ENCODE measurements at regions not wholly inside any gene's neighbourhood (a gene's known extent, or its start where the extent isn't known, plus 50 kb on each side); places are given as distances from the start of the nearest gene placed in this dataset.

- no peak for DNase-seq
These were observed 164.4 kb upstream of the EPHA5 start for GRCh38 chr4:65834707-65835106.

GRCh38 chr4:65831828-65832227, 161.5 kb upstream of the EPHA5 start:
- DNase-seq = no peak

GRCh38 chr4:65825116-65825753, 154.9 kb upstream of the EPHA5 start:
- DNase-seq = no peak

- no peak for DNase-seq
These were observed 148.9 kb upstream of the EPHA5 start for GRCh38 chr4:65819192-65819591.

GRCh38 chr4:65805936-65806335, 135.6 kb upstream of the EPHA5 start:
- no peak for DNase-seq

GRCh38 chr4:65799513-65799912, 129.2 kb upstream of the EPHA5 start:
- DNase-seq = no peak

- no peak for DNase-seq
These were observed 128.3 kb upstream of the EPHA5 start for GRCh38 chr4:65798498-65799127.

- DNase-seq = no peak
These were observed 121.6 kb upstream of the EPHA5 start for GRCh38 chr4:65791812-65792308.

- DNase-seq = no peak
These were observed 121.0 kb upstream of the EPHA5 start for GRCh38 chr4:65791111-65791811.

- DNase-seq = no peak
These were observed 119.5 kb upstream of the EPHA5 start for GRCh38 chr4:65789805-65790204.

GRCh38 chr4:65789341-65789740, 119.1 kb upstream of the EPHA5 start:
- DNase-seq = no peak

- no peak for DNase-seq
These were observed 107.0 kb upstream of the EPHA5 start for GRCh38 chr4:65777270-65777669.

GRCh38 chr4:65773636-65774035, 103.3 kb upstream of the EPHA5 start:
- DNase-seq = no peak

GRCh38 chr4:65747386-65747785, 77.1 kb upstream of the EPHA5 start:
- DNase-seq = no peak

GRCh38 chr4:65738134-65738533, 67.8 kb upstream of the EPHA5 start:
- no peak for DNase-seq

- no peak for DNase-seq
These were observed 67.4 kb upstream of the EPHA5 start for GRCh38 chr4:65737672-65738071.

- DNase-seq = no peak
These were observed 54.7 kb upstream of the EPHA5 start for GRCh38 chr4:65724973-65725372.
